Smooth muscle cell (in vitro differentiated cells): ENCODE measurements at regions not wholly inside any gene's neighbourhood (a gene's known extent, or its start where the extent isn't known, plus 50 kb on each side); places are given as distances from the start of the nearest gene placed in this dataset.
"Not testable (repeated sequence)": the region's sequence is repeated elsewhere in the genome, so short reads cannot be mapped to it uniquely, and the experiment has no call there.

Experiments
- DNase-seq: peaks from one replicate; lab custom pipeline; 2025; ENCODE audit not compliant: unreplicated experiment; lab: John Stamatoyannopoulos, UW
- H2AFZ ChIP-seq: fragments of 200-600 bp; sonication (generic); 2 replicates; pipeline ENCODE4 v1.6.0; 2016; ENCODE audit warnings: antibody characterized with exemption, low read depth, mild to moderate bottlenecking
- H3F3A ChIP-seq: fragments of 200-600 bp; sonication (generic); 2 replicates; pipeline ENCODE4 v1.6.0; 2017; ENCODE audit warnings: antibody characterized with exemption, low read depth
- H3K27ac ChIP-seq: fragments of 200-600 bp; sonication (generic); 2 replicates; pipeline ENCODE4 v1.5.1; 2016; ENCODE audit warnings: low read depth, mild to moderate bottlenecking
- H3K27me3 ChIP-seq: fragments of 200-600 bp; sonication (generic); 2 replicates; pipeline ENCODE4 v1.6.1; 2016; ENCODE audit warnings: low read depth, mild to moderate bottlenecking
- H3K36me3 ChIP-seq: fragments of 200-600 bp; sonication (generic); 2 replicates; pipeline ENCODE4 v1.5.1; 2016; ENCODE audit warnings: low read depth
- H3K4me1 ChIP-seq: fragments of 200-600 bp; sonication (generic); 2 replicates; pipeline ENCODE4 v1.5.1; 2016; ENCODE audit warnings: low read depth
- H3K4me2 ChIP-seq: fragments of 200-600 bp; sonication (generic); 2 replicates; pipeline ENCODE4 v1.6.0; 2016; ENCODE audit warnings: mild to moderate bottlenecking
- H3K4me3 ChIP-seq: fragments of 200-600 bp; sonication (generic); 2 replicates; pipeline ENCODE4 v1.5.1; 2016; ENCODE audit warnings: mild to moderate bottlenecking
- H3K79me2 ChIP-seq: fragments of 200-600 bp; sonication (generic); 2 replicates; pipeline ENCODE4 v1.6.0; 2016; ENCODE audit warnings: low read depth, mild to moderate bottlenecking
- H3K9ac ChIP-seq: fragments of 200-600 bp; sonication (generic); 2 replicates; pipeline ENCODE4 v1.6.0; 2016; ENCODE audit warnings: low read depth
- H3K9me3 ChIP-seq: fragments of 200-600 bp; sonication (generic); replicated peaks from 2 replicates; pipeline ENCODE4 v1.5.1; 2016; ENCODE audit warnings: low read depth
- H4K20me1 ChIP-seq: fragments of 200-600 bp; sonication (generic); 2 replicates; pipeline ENCODE4 v1.6.0; 2016; ENCODE audit warnings: low read depth
- WGBS: methylation state at CpG from one replicate; pipeline ENCODE4 v1.1.7; 2016; ENCODE audit warnings: low lambda C conversion rate; 5-methylcytosine and 5-hydroxymethylcytosine counted together

- H3K36me3 ChIP-seq, H3K9ac ChIP-seq, H3K4me1 ChIP-seq, H3K4me2 ChIP-seq, H3F3A ChIP-seq, H4K20me1 ChIP-seq, H3K79me2 ChIP-seq, H3K4me3 ChIP-seq, H3K9me3 ChIP-seq, H2AFZ ChIP-seq, DNase-seq, H3K27ac ChIP-seq: not testable (repeated sequence)
- peaks cover 15% of the 10 kb centered on the region for H3K27me3 ChIP-seq
- WGBS = 79% methylated on average over 5 of the region's 11 CpGs
Observed at GRCh38 chr16:22572331-22573224, 61.9 kb downstream of the NPIPB5 start.

GRCh38 chr16:22573225-22573530 lies 62.5 kb downstream of the NPIPB5 start:
- not testable (repeated sequence) for H3K4me3 ChIP-seq, H3F3A ChIP-seq, H3K36me3 ChIP-seq, H2AFZ ChIP-seq, H3K9ac ChIP-seq, H3K27ac ChIP-seq, H3K79me2 ChIP-seq, H3K4me2 ChIP-seq, DNase-seq, H3K4me1 ChIP-seq, H3K9me3 ChIP-seq, H4K20me1 ChIP-seq
- peaks cover 15% of the 10 kb centered on the region for H3K27me3 ChIP-seq
- WGBS = no CpG with 5 or more reads among the region's 26 CpGs

- not testable (repeated sequence) for H3K4me2 ChIP-seq, H2AFZ ChIP-seq, H3K4me3 ChIP-seq, H3K79me2 ChIP-seq, DNase-seq, H4K20me1 ChIP-seq, H3F3A ChIP-seq, H3K9me3 ChIP-seq, H3K36me3 ChIP-seq, H3K27ac ChIP-seq, H3K4me1 ChIP-seq, H3K9ac ChIP-seq
- peaks cover 15% of the 10 kb centered on the region for H3K27me3 ChIP-seq
- 77% methylated on average over 6 of the region's 6 CpGs for WGBS
Observed at GRCh38 chr16:22576506-22576905, 65.8 kb downstream of the NPIPB5 start.

- not testable (repeated sequence) for H3F3A ChIP-seq, H2AFZ ChIP-seq, H3K4me1 ChIP-seq, H3K36me3 ChIP-seq, H3K27me3 ChIP-seq, H3K9me3 ChIP-seq, H3K27ac ChIP-seq, H3K4me3 ChIP-seq, H3K4me2 ChIP-seq, H3K79me2 ChIP-seq, DNase-seq, H3K9ac ChIP-seq, H4K20me1 ChIP-seq
- WGBS = 93% methylated on average over 6 of the region's 6 CpGs
Observed at GRCh38 chr16:22583195-22583594, 72.5 kb downstream of the NPIPB5 start.

DNA sequence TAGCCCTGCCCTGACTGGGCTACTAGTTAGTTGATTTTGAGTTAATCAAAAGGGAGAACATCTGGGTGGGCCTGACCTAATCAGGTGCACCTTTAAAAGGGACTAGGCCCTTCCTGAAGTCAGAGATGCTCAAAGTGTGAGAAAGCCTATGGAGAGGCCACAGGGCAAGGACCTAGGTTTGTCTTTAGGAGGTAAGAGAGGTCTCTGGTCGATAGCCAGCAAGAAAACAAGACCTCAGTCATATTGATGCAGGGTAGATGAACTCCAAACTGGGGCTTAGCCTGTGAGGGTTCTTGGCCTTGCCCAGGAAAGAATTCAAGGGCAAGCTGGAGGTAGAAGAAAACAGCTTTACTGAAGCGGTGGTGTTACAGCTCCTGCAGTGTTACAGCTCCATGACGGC lies 73.8 kb downstream of the NPIPB5 start:
- H3K36me3 ChIP-seq, H3K4me2 ChIP-seq, H3F3A ChIP-seq, H2AFZ ChIP-seq, H3K27ac ChIP-seq, H3K27me3 ChIP-seq, H3K4me3 ChIP-seq, H4K20me1 ChIP-seq, H3K9me3 ChIP-seq, H3K4me1 ChIP-seq, DNase-seq, H3K9ac ChIP-seq, H3K79me2 ChIP-seq: not testable (repeated sequence)
- 97% methylated on average over 2 of the region's 3 CpGs for WGBS

DNA sequence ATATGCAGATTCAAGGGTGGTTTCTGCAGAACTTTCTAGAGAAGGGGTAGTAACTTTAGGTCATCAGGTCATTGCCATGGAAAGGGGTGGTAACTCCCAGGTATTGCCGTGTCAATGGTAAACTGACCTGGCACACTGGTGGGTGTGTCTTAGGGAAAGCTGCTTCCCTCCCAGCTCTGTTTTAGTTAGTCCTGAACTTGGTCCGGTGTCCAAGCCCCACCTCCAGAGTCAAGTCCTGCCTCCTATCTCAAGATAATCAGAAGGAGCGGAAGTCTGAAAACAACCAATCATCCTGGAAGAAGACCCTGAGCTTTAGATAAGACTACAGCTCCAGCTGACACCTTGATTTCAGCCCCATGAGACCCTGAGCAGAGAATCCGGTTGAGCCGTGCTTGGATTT lies 74.2 kb downstream of the NPIPB5 start:
- H3K9ac ChIP-seq, H3K4me2 ChIP-seq, H3K79me2 ChIP-seq, H3K4me1 ChIP-seq, H3K9me3 ChIP-seq, H3K27me3 ChIP-seq, H3K36me3 ChIP-seq, H4K20me1 ChIP-seq, H3K27ac ChIP-seq, DNase-seq, H3F3A ChIP-seq, H2AFZ ChIP-seq, H3K4me3 ChIP-seq: not testable (repeated sequence)
- no CpG with 5 or more reads among the region's 5 CpGs for WGBS

GRCh38 chr16:22585431-22585830 lies 74.7 kb downstream of the NPIPB5 start:
- H3K27me3 ChIP-seq, H3K4me1 ChIP-seq, H3F3A ChIP-seq, H3K9me3 ChIP-seq, H4K20me1 ChIP-seq, H3K27ac ChIP-seq, H3K36me3 ChIP-seq, H2AFZ ChIP-seq, DNase-seq, H3K79me2 ChIP-seq, H3K4me2 ChIP-seq, H3K4me3 ChIP-seq, H3K9ac ChIP-seq: not testable (repeated sequence)
- 43% methylated on average over 3 of the region's 3 CpGs for WGBS

GRCh38 chr16:22586732-22587131 lies 76.0 kb downstream of the NPIPB5 start:
- not testable (repeated sequence) for H3K4me2 ChIP-seq, H3K27ac ChIP-seq, H3K9ac ChIP-seq, H3K36me3 ChIP-seq, H2AFZ ChIP-seq, DNase-seq, H3K79me2 ChIP-seq, H3K9me3 ChIP-seq, H4K20me1 ChIP-seq, H3K27me3 ChIP-seq, H3K4me3 ChIP-seq, H3K4me1 ChIP-seq, H3F3A ChIP-seq
- WGBS = 69% methylated on average over 1 of the region's 5 CpGs

- WGBS = 91% methylated on average over 4 of the region's 4 CpGs
- not testable (repeated sequence) for H3K27me3 ChIP-seq, H3K79me2 ChIP-seq, H3K9me3 ChIP-seq, H2AFZ ChIP-seq, H3K9ac ChIP-seq, H3K36me3 ChIP-seq, H3K27ac ChIP-seq, H3K4me1 ChIP-seq, DNase-seq, H3K4me3 ChIP-seq, H4K20me1 ChIP-seq, H3K4me2 ChIP-seq, H3F3A ChIP-seq
Observed at GRCh38 chr16:22589757-22590156, 79.1 kb downstream of the NPIPB5 start.
